VCaP (cell line): ENCODE measurements at regions not wholly inside any gene's neighbourhood (a gene's known extent, or its start where the extent isn't known, plus 50 kb on each side); places are given as distances from the start of the nearest gene placed in this dataset.

ENCODE experiments used
- H3K27ac ChIP-seq: fragments of 450-650 bp; 2 replicates; pipeline ENCODE4 v1.5.1; 2017
- TF ChIP-seq, protein P1 (sequence below): fragments of 450-650 bp; conservative IDR thresholded peaks from 2 replicates; pipeline ENCODE4 v1.5.1; 2017; ENCODE audit warnings: mild to moderate bottlenecking, moderate library complexity

DNA sequence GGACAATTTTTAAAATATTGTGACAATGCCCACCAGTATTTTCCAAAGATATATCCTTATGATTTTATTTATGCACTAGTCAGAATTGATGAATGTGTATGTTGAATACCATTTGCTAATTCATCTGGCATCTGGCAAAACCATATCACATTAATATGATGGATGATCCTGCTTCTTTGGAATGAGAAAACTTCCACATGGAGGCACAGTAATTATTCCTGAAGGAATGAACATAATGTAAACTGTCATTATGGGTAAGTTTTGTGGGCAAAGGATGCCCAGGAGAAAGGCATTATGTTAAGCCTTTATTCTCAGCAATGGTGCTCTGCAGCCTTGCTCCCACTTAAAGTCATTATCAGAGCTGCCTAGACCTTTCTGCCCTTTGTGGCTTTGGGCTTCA lies 113.0 kb upstream of the MME start:
- no peak overlapping the region for H3K27ac ChIP-seq
- TF ChIP-seq, protein P1, sequence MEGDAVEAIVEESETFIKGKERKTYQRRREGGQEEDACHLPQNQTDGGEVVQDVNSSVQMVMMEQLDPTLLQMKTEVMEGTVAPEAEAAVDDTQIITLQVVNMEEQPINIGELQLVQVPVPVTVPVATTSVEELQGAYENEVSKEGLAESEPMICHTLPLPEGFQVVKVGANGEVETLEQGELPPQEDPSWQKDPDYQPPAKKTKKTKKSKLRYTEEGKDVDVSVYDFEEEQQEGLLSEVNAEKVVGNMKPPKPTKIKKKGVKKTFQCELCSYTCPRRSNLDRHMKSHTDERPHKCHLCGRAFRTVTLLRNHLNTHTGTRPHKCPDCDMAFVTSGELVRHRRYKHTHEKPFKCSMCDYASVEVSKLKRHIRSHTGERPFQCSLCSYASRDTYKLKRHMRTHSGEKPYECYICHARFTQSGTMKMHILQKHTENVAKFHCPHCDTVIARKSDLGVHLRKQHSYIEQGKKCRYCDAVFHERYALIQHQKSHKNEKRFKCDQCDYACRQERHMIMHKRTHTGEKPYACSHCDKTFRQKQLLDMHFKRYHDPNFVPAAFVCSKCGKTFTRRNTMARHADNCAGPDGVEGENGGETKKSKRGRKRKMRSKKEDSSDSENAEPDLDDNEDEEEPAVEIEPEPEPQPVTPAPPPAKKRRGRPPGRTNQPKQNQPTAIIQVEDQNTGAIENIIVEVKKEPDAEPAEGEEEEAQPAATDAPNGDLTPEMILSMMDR, result no peak

DNA sequence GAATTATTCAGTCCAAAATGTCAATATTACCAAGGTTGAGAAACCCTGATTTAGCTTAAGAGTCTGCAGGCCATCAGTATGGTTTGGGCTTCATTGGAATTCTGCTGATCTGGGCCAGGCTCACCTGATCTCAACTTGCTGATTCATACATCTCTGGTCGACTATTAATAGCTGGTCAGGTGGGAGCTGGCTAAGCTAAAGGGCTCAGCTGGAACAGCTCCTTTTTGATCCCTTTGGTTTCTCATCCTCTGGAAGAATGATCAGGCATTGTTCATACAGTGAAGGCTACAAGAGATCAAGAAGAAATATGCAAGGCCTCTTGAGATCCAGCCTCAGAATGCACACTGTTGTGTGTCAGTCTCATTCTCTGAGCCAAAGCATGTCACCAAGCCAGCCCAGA lies 123.3 kb upstream of the MME start:
- TF ChIP-seq, protein P1, result no peak
- no peak overlapping the region for H3K27ac ChIP-seq

DNA sequence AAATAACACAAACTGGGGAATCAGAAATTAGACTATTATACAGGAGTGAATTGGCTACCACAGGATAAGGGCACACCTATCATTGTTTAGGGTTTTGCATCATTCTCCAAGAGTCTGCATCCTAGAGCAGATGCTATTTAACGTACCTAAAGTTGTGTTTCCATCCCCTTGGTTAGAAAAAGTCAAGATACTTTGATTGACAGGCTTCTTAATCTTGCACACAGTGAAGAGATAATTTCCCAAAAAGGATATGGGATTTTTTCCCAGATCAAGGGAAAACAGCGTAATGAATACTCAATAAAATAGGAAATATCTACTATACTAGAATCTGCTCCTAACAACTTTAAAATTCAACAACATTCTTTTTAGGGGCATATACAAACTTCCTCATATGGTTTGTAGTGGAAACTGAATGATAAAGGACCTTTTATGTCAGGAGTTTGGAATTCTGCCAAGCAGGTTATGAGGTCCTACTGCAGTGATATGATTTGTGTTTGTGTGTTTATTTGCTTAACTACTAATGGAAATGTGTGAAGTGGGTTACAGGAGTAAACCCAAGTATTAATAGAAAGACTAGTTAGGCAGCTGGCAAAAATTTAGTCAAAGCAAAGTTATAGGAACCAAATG lies 124.1 kb upstream of the MME start:
- no peak overlapping the region for H3K27ac ChIP-seq
- TF ChIP-seq, protein P1, result no peak

DNA sequence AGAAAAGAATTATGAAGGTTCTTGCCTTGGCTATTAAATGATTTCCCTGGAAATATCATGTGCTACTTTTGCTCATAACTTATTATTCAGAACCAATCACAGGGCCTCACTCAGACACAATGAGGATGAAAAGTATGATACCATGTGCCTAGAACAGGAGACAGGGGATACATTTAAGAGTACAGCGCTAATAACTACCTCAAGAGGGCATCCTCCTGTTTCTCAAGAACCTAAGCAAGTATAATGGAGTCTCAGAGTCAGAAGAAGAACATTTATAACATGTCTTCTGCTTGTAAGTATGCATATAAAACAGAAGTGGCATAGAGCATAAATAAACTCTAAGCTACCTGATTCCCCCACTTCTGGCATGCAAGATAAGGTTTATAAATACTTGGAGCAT lies 125.4 kb upstream of the MME start:
- TF ChIP-seq, protein P1, result peak; percentile 65
- H3K27ac ChIP-seq, result no peak overlapping the region

DNA sequence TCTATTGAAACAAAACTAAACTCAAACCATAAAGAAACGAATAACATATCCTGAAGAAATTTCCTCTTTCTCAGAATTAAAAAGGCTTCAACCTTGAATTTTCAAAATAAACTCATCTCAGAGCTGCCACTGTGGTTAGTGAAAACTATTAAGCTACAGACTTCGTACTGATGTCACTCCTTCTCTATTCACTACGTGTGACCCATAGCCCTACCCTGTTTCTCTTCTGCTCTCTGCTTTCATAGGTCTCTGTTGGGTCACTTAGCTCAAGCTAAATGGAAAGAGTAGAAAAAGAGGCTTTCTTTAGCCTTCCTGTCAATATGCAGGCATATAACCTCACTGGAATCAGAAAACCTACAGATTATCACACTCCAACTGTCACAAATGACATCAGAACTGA lies 126.6 kb upstream of the MME start:
- TF ChIP-seq, protein P1, result no peak
- H3K27ac ChIP-seq, result no peak overlapping the region

- TF ChIP-seq, protein P1, result no peak
- no peak overlapping the region for H3K27ac ChIP-seq
Observed at GRCh38 chr3:154952553-154952952, 127.6 kb upstream of the MME start.

DNA sequence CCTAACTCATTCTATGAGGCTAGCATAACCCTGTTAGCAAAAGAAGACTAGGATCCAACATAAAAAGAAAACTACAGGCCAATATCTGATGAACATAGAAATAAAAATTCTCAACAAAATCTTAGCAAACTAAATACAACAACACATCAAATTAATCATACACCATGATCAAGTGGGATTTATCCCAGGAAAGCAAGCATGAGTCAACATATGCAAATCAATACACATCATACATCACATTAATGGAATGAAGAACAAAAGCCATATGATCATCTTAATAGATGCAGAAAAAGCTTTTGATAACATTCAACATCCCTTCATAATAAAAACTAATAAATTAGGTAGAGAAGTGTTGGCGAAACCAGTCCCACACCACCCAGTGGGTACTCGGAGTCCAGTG lies 136.1 kb upstream of the MME start:
- TF ChIP-seq, protein P1, result no peak
- H3K27ac ChIP-seq, result no peak overlapping the region
